ENCODE measurements at regions not wholly inside any gene's neighbourhood (a gene's known extent, or its start where the extent isn't known, plus 50 kb on each side); places are given as distances from the start of the nearest gene placed in this dataset.

DNA sequence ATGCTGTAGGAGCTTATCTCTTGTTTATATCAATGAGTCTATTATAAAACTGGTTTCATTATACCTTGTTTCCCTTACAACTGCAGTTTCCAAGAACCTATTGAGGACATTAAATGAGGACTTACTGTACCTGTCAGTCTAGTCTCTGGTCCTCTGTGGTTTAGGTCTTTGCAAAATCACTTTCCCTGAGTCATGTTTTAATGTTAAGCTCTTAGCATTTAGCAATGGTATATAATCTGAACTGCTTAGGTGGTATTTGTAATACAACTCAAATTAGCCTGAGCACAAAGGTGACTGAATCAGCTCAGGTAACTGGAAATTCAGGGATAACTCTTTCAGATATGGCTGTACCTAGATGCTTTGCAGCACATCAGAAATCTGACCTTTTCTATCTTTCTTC, 418.3 kb upstream of the SPRED2 start:
- TF ChIP-seq CTCF (IDR thresholded peaks at IDR 0.05) = no peak
- TF ChIP-seq POLR2A (IDR thresholded peaks at IDR 0.05) = no peak
